Mesendoderm (in vitro differentiated cells): ENCODE measurements at regions not wholly inside any gene's neighbourhood (a gene's known extent, or its start where the extent isn't known, plus 50 kb on each side); places are given as distances from the start of the nearest gene placed in this dataset.
A peak's percentile ranks its signal among the peaks of the same experiment; 100 is the strongest.
"Not testable (repeated sequence)": the region's sequence is repeated elsewhere in the genome, so short reads cannot be mapped to it uniquely, and the experiment has no call there.

Experiments used
- DNase-seq: peaks from one replicate; pipeline ENCODE4 v3.0.0; 2013
- H2AK5ac ChIP-seq: 2 replicates; pipeline ENCODE4 v1.6.1; 2013; ENCODE audit warnings: low read length, inconsistent platforms
- H2BK120ac ChIP-seq: 2 replicates; pipeline ENCODE4 v1.6.1; 2013; ENCODE audit warnings: low read depth, mild to moderate bottlenecking, low read length, moderate library complexity, mixed read lengths
- H2BK15ac ChIP-seq: replicated peaks from 2 replicates; pipeline ENCODE4 v1.6.1; 2013; ENCODE audit warnings: low read depth, mild to moderate bottlenecking, moderate library complexity
- H2BK5ac ChIP-seq: 2 replicates; pipeline ENCODE4 v1.6.1; 2013; ENCODE audit warnings: low read length, inconsistent platforms
- H3K18ac ChIP-seq: 2 replicates; pipeline ENCODE4 v1.6.1; 2013; ENCODE audit warnings: mild to moderate bottlenecking, low read length, mixed read lengths
- H3K23ac ChIP-seq: one replicate; pipeline ENCODE4 v1.6.1; 2013; ENCODE audit warnings: low read length
- H3K27ac ChIP-seq: 2 replicates; pipeline ENCODE4 v1.5.1; 2013; ENCODE audit warnings: low read depth, mild to moderate bottlenecking, inconsistent platforms, low read length, moderate library complexity
- H3K27me3 ChIP-seq: 2 replicates; pipeline ENCODE4 v1.6.1; 2013; ENCODE audit warnings: low read length, control low read depth, mild to moderate bottlenecking, inconsistent platforms; ENCODE audit not compliant: insufficient read depth, poor library complexity
- H3K36me3 ChIP-seq: 2 replicates; pipeline ENCODE4 v1.6.1; 2013; ENCODE audit warnings: low read length, inconsistent platforms; ENCODE audit not compliant: control insufficient read depth, insufficient read depth
- H3K4ac ChIP-seq: one replicate; pipeline ENCODE4 v1.6.1; 2013; ENCODE audit warnings: low read depth, mild to moderate bottlenecking, low read length, moderate library complexity
- H3K4me1 ChIP-seq: 2 replicates; pipeline ENCODE4 v1.6.1; 2013; ENCODE audit warnings: low read depth, low read length, inconsistent platforms; ENCODE audit not compliant: control insufficient read depth
- H3K4me2 ChIP-seq: 2 replicates; pipeline ENCODE4 v1.6.1; 2013; ENCODE audit warnings: low read length
- H3K4me3 ChIP-seq: 2 replicates; pipeline ENCODE4 v1.5.1; 2013; ENCODE audit warnings: mild to moderate bottlenecking, low read length
- H3K56ac ChIP-seq: one replicate; pipeline ENCODE4 v1.6.1; 2013; ENCODE audit warnings: low read length
- H3K79me1 ChIP-seq: 2 replicates; pipeline ENCODE4 v1.6.1; 2013; ENCODE audit warnings: low read length, inconsistent platforms
- H3K79me2 ChIP-seq: 2 replicates; pipeline ENCODE4 v1.6.1; 2013; ENCODE audit warnings: mild to moderate bottlenecking, low read length; ENCODE audit not compliant: control insufficient read depth, insufficient read depth
- H3K9ac ChIP-seq: 2 replicates; pipeline ENCODE4 v1.6.1; 2013; ENCODE audit warnings: low read length, inconsistent platforms
- H4K5ac ChIP-seq: one replicate; pipeline ENCODE4 v1.6.1; 2013; ENCODE audit warnings: low read length
- H4K8ac ChIP-seq: one replicate; pipeline ENCODE4 v1.6.1; 2013; ENCODE audit warnings: low read depth, mild to moderate bottlenecking, control low read depth, low read length, moderate library complexity
- WGBS: extraction: QIAGEN DNeasy Blood & Tissue Kit; methylation state at CpG from one replicate; pipeline ENCODE4 v1.1.7; 2013; ENCODE audit warnings: low lambda C conversion rate, missing lambda C conversion rate; ENCODE audit not compliant: insufficient coverage; ENCODE audit errors: extremely low coverage; 5-methylcytosine and 5-hydroxymethylcytosine counted together

DNA sequence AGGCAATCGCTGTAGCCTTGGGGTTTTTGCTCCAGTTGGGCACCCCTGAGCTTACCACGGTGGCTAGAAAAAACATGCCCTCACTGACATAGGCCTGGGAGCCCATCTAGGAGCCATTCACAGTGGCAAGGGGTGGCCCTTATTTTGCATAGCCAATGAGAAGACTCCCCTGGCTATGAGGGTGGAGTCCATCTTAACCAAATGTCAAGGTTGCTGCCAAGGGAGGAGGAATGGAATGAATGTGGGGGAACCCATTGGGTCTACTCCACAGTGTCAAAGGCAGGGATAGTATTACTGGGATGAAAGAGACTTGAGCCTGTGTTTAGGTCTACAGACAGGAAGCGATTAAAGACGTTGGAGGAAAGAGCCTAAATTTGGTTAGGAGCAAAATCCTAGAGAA is 295.7 kb upstream of the PLGLB2 start:
- not testable (repeated sequence) for H2AK5ac ChIP-seq, H3K27me3 ChIP-seq, H2BK15ac ChIP-seq, H3K9ac ChIP-seq, H3K4me2 ChIP-seq, H3K79me1 ChIP-seq, H4K5ac ChIP-seq, H4K8ac ChIP-seq, DNase-seq, H3K56ac ChIP-seq, H3K23ac ChIP-seq, H3K36me3 ChIP-seq, H2BK120ac ChIP-seq, H3K27ac ChIP-seq, H2BK5ac ChIP-seq, H3K4me3 ChIP-seq, H3K4ac ChIP-seq, H3K4me1 ChIP-seq, H3K79me2 ChIP-seq
- peak overlapping the region; percentile 39 for H3K18ac ChIP-seq
- WGBS = no CpG with 5 or more reads among the region's 4 CpGs

DNA sequence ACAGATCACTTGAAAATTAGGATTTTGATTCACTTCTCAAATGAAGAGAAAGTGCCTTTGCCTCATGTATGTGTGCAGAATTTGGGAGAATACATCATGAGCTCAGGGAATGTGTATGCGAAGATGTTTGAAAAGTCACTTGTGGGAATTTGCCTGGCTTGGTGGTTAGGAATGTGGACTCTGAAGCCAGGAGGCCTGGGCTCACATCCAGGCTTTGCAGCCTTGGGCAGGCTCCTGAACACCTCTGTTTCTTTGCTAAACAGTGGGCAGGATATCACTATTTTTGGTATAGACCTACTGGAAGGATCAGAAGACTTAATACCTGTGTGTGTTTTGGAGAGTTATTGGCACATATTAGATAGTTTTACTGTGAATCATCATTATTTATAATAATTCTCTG is 295.0 kb upstream of the PLGLB2 start:
- not testable (repeated sequence) for H2BK15ac ChIP-seq, H2BK120ac ChIP-seq, H3K79me1 ChIP-seq, H3K36me3 ChIP-seq, H3K4me1 ChIP-seq, H3K4ac ChIP-seq, H3K4me3 ChIP-seq, DNase-seq, H4K8ac ChIP-seq, H4K5ac ChIP-seq, H3K4me2 ChIP-seq, H3K56ac ChIP-seq, H2BK5ac ChIP-seq, H3K23ac ChIP-seq, H3K9ac ChIP-seq, H3K27me3 ChIP-seq, H3K79me2 ChIP-seq, H2AK5ac ChIP-seq, H3K27ac ChIP-seq
- peak overlapping the region; percentile 75 for H3K18ac ChIP-seq
- no CpG with 5 or more reads among the region's 1 CpG for WGBS

DNA sequence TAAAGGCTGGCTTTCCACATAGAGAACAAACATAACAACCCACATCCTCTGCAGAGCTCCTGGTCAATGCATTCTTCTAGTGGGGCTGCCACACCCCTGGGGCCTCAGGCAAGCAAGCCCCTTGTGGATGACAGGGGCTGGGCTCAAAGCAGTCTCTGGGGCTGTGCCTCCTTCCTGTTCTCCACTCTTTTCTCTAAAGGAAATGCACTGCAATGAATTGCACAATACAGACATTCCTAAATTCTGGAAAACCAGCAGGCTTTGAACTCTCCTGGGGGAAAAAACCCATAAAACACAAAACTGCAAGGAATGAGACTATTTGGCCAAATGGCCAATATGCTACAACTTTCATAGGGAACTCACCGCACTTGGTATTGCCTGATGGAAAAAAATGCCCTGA is 293.9 kb upstream of the PLGLB2 start:
- not testable (repeated sequence) for H3K27ac ChIP-seq, H4K8ac ChIP-seq, H3K4ac ChIP-seq, H3K4me3 ChIP-seq, H3K23ac ChIP-seq, H2BK120ac ChIP-seq, H3K79me1 ChIP-seq, H3K79me2 ChIP-seq, H3K4me2 ChIP-seq, H3K9ac ChIP-seq, H3K56ac ChIP-seq, H3K18ac ChIP-seq, H3K36me3 ChIP-seq, H4K5ac ChIP-seq, H3K4me1 ChIP-seq, H3K27me3 ChIP-seq, H2BK5ac ChIP-seq, H2AK5ac ChIP-seq, H2BK15ac ChIP-seq
- DNase-seq = peak; percentile 60
- WGBS = no CpG with 5 or more reads among the region's 1 CpG

DNA sequence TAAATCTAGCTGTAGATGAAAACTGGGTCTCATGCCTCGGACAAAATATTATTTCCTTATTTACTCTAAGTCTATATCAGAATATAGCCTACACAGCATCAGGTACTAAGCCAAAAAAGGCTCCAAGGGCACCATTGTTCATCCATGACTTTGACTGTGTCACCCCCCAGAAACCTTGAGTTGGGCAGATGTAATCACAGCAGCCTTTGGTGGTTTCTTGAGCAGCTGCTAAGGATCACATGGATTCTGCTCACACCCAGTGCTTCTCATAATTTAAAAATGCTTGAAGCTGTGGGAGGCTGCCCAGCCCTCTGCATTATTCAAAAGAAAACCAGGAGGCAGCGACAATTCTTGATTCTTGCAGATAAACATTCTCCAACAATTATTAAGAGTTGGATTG is 293.5 kb upstream of the PLGLB2 start:
- not testable (repeated sequence) for H3K79me2 ChIP-seq, H3K56ac ChIP-seq, H2BK120ac ChIP-seq, H4K5ac ChIP-seq, H3K36me3 ChIP-seq, H4K8ac ChIP-seq, H3K79me1 ChIP-seq, H2BK5ac ChIP-seq, H3K18ac ChIP-seq, H3K23ac ChIP-seq, H3K9ac ChIP-seq, H3K27ac ChIP-seq, H2BK15ac ChIP-seq, H3K4me2 ChIP-seq, H3K4me1 ChIP-seq, H3K27me3 ChIP-seq, H3K4ac ChIP-seq, H2AK5ac ChIP-seq, H3K4me3 ChIP-seq
- WGBS = no CpG with 5 or more reads among the region's 2 CpGs
- DNase-seq = peak; percentile 29

DNA sequence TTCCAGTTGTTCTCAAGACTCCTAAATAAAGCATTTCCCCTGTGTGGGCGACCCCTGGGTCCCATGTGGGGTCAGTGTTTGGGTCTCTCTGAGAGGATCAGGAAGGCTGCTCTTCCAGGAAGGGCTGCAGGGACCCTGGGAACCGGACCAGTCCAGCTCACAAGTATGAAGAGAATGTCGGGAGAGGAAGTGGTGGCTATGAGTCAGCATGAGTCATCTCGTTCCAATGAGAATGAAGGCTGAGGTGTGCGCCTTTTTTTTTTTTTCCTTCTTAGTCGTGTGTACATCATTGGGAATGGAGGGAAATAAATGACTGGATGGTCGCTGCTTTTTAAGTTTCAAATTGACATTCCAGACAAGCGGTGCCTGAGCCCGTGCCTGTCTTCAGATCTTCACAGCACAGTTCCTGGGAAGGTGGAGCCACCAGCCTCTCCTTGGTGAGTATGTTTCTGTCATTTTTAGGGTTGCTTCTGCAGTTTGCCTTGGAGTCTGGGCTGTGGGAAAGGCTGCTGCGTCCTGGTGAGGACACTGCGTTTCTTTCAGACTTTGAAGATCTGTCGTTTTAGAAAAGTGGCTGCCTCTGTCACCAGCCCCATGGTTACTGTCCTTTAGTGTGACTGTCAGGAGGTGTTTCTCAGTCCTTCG is 292.6 kb upstream of the PLGLB2 start:
- DNase-seq, H2BK120ac ChIP-seq, H3K27me3 ChIP-seq, H3K18ac ChIP-seq, H3K27ac ChIP-seq, H2BK15ac ChIP-seq, H3K4me2 ChIP-seq, H4K8ac ChIP-seq, H4K5ac ChIP-seq, H3K4me1 ChIP-seq, H3K4ac ChIP-seq, H3K4me3 ChIP-seq, H2BK5ac ChIP-seq, H3K36me3 ChIP-seq, H3K79me2 ChIP-seq, H2AK5ac ChIP-seq, H3K23ac ChIP-seq, H3K79me1 ChIP-seq, H3K9ac ChIP-seq: not testable (repeated sequence)
- H3K56ac ChIP-seq = peak overlapping the region; percentile 67
- no CpG with 5 or more reads among the region's 13 CpGs for WGBS

DNA sequence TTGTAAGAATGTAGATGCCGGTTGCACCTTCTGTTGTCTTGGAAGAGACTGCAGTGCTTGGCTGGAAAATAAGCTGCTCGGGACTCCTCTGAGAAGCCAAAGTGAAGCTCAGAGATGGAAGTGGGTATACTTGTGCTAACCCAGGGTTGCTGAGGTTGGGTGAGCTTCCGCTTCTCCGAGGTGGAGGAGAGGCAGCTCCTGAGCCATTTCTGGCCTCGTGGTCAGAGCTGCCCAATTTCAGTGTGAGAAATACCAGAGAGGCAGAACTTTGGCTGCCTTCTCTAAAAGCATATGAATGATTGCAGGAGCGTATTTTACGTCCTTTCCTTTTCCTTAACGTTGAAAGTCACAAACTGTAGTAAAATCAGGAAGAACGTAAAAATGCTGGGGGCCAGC is 292.0 kb upstream of the PLGLB2 start:
- H3K4me1 ChIP-seq, H3K4me3 ChIP-seq, H3K23ac ChIP-seq, H3K4ac ChIP-seq, H3K18ac ChIP-seq, H3K27me3 ChIP-seq, H4K5ac ChIP-seq, H4K8ac ChIP-seq, H2AK5ac ChIP-seq, H2BK5ac ChIP-seq, H3K9ac ChIP-seq, H2BK15ac ChIP-seq, H3K79me2 ChIP-seq, DNase-seq, H2BK120ac ChIP-seq, H3K36me3 ChIP-seq, H3K4me2 ChIP-seq, H3K79me1 ChIP-seq, H3K27ac ChIP-seq: not testable (repeated sequence)
- peak overlapping the region; percentile 56 for H3K56ac ChIP-seq
- no CpG with 5 or more reads among the region's 9 CpGs for WGBS
